Stimulated activated CD4-positive, alpha-beta T cell treated with anti-CD3 and anti-CD28 coated beads, Interleukin-15, amount 100 ng/mL, for 1 hour (primary cell): ENCODE measurements at regions not wholly inside any gene's neighbourhood (a gene's known extent, or its start where the extent isn't known, plus 50 kb on each side); places are given as distances from the start of the nearest gene placed in this dataset.

Experiments used
- DNase-seq, 2 donors: peaks; one replicate each; pipeline ENCODE4 v3.0.0-alpha.2; 2020; ENCODE audit warnings: low read depth in 1 of 2, low spot score in 1 of 2

DNA sequence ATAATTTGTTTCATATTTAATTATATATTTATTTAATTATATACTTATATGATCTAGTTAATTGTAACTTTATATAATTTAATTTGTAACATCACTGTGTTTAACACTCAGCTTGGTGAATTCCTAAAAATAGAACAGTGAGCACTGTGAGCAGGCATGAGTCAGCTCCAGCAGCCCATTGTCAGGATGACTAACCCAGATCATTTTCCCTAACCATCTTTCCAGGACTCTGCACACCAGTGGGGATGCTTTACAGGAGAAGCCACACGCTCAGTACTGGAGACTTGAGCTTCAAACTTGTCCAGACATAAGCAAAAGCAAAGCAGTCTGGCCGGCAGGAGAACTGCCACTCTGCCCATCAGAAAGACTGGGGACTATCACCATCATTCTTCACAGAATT is 446.2 kb upstream of the TRPC7 start:
- DNase-seq: no peak

DNA sequence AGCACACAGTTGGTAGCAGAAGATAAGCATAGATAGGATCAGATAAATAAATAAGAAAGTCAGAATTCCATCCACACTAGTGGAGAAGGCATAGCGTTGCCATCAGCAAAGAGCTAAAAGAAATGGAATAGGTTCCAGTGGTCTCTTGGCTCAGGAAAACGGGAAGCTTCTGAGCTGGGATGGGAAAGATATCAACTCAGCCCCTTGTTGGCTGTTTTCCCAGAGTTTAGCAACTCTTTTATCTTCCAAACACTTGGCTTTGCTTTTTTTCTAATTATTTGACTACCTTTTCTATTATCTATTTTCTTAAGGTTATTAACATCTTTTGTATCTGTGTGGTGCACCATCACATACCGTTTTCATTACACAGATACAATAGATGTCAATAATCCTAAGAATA is 445.7 kb upstream of the TRPC7 start:
- DNase-seq: no peak

DNA sequence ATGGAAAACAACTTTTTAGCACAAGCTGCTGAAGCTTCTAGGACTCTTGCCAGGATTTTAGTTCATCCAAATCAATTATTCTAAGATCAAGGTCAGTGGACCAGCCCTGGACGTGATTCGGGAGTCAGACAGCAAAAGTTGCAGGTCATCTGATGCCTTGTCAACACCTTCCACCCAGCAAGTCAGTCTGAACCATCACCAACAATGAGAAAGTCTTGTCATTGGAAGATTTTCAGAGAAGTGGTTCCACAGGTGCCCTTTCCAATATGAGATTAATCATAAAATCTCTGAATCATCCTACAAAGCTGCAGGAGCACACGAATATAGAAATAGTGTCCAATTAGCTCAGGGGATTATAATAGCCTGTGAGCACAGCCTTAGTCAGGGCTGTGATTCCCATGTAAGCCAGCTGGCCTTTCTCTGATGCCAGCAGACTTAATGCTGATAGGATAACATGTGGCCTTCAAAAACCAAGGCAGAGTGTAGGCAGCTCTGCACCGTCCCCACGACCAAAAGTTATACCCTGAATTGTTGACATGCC is 445.0 kb upstream of the TRPC7 start:
- no peak for DNase-seq

DNA sequence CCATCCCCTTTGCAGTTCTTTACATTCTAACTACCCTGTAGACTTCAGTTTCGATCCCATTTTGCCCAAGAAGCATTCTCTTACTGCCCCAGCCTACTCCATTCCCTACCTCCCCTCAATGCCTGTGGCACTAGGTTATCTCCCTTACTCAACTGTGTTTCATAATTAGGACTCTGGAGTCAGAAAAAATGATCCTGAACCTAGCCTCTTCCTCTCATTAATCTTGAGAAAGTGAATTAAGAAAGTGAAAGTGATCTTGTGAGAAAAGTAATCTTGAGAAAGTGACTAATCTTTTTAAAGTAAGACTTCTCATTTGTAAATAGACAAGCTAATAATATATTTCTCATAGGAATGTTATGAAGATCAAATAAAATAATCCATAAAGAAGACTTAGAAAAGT is 444.0 kb upstream of the TRPC7 start:
- DNase-seq: no peak

DNA sequence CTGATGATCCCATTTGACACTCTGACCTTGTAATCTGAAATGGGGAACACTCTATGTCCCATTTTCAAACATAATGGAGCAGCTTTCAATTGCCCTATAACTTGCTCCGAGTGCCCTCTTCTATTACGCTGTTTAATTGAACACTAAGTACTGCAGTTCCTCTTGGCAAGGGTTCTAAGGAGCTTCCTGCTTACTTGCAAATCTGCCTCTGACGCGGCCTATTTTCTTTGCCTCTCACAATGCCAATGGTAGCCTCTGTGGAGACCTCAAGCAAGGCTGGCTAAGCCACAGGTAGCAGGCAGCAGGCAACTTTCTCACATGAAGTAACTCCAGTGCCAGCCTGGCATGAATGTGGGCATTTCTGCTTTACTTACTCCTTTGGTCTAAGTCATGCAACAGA is 443.4 kb upstream of the TRPC7 start:
- no peak for DNase-seq

DNA sequence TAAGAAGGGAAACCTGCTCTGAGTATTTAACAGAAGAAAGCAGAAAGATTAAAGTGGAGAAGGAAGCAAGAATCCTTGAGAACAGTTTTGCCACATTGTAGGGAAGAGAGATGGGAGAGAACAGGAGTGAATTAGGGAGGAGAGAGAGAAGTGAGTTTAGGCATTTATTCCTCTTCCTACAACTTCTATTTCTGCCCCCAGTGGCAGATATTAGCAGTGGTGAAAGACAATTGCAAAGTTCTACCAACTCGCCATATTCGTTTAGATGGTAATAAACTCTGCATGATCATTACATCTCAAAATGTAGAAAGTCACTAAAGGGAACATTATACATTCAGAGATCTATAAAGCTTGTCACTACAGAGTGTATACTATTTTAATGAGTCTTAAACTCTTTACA is 440.1 kb upstream of the TRPC7 start:
- no peak for DNase-seq

DNA sequence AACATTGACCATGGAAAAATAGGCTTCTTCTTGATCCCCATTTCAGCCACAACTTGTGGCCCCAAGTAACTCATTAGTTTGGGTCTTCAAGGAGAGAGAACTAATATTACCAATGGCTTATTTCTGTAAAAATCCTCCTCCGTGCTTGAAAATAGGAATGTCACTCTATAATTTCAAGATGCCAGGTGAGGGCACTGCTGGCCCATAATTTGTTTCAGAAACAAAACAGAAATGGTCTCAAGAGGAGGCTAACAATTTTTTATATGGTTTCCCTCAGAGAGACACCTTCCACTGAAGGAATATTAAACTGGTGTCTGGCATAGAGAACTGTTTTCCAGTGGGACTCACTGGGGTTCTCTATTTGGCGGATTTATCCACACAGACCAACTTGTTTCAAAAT is 437.0 kb upstream of the TRPC7 start:
- no peak for DNase-seq

DNA sequence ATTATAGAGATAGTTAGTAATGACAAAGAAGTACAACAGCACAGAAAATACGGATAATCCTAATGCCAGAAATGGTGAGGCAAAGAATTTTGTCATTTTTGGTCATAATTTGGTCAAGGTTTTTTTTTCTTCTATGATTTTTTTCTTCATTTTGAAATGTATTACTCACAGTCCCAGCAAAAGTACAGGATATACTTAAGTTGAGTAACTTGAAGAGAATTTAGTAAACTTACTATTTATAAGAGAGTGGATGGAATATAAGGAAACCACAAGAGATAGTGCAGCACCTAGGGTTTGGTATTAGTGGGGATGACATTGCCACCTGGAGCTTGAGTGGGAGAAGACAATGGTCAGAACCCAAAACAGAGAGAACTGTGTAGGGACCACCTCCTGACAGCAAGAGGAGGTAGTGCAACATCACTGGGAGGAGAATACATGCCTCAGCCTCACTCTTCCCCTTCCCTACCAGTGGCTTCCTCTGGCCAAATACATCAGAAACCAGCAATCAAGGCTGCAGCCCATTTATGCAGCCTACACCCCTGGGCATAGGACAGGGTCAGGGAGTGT is 434.5 kb upstream of the TRPC7 start:
- DNase-seq: no peak

DNA sequence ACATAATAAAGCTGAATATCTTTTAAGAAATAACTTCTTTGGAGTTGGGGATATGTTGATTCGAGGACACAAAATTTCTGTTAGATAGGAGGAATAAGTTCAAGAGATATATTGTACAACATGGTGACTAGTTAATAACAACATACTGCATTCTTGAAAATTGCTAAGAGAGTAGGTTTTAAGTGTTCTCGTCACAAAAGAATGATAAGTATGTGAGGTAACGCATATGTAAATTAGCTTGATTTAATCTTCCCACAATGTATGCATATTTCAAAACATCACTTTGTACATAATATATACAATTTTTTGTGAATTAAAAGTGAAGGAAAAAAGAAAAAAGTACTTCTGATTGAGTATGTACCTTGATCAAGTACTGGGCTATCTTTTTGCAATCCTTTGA is 428.0 kb upstream of the TRPC7 start:
- DNase-seq: no peak

DNA sequence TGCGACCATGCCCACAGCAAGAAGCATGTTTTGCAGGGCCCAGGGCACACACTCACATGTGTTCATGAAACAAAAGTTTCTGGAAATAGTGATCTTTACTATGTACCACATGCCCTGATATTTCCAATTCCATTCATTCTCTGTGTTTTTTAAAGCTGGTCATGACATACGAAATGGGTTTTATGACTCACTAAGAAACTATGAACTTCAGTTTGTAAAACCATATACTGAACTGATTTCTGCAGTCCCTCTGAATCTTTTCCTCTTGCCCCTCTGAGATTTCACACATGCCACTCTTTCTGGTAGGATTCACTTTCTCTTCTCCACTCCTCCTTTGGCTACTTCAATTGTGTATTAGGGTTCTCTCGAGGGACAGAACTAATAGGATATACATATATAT is 416.1 kb upstream of the TRPC7 start:
- DNase-seq: no peak

DNA sequence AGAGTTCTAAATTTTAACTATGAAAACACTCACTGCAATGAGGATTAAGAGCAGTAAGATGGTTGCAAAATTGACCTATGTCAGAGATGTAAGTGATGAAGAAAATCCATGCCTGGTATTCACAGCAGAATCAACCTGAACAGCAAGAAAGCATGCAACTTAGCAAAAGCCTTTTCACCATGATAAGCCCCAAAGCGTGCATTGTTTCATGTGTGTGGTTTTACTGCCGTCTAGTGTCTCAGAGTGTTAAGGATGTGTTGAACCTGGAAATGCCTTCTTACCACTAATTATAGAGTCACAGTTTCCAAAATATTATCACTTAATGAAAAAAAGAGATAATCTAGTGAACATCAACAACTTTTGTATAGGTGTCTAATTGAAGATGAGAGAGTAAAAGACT is 415.2 kb upstream of the TRPC7 start:
- DNase-seq: no peak

DNA sequence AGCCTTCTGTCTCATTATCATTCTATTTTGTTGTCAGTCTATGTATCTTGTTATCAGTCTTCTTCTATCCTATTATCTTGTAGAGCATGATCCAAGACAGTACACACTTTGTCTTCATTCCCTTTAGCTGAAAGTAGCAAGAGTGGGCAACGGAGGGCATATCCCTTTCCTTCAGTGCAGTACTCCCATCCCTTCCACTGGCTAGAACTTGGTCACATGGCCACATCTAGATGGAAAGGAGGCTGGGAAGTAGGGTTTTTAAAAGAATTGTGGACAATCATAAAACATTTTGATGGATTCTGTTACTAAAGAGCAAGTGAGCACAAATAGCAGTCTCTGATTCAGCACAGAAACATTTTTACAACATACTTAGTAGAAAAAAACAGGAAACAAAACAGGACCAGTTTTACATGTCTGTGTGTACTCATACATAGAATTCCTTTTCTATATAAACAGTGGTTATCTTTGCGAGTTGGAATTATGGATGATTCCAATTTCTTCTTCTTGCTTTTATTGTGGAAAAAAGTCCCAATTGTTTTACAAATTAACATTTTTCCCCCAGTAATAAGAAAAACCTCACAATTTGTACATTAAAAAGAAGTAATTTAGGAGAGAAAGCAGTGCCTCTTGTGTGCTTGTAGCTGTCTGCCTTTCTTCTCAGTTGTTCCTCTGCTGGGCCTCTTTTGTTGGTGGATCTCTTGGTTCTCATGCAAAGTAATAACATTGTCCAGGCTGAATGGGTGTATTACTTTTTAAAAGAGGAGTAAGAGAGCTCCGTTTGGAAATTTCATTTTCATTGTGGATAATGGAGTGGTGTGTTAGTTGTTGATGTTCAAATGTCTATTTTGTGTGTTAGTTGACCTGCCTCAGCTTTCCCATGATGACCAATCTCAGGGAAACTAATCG is 410.9 kb upstream of the TRPC7 start:
- DNase-seq: no peak

DNA sequence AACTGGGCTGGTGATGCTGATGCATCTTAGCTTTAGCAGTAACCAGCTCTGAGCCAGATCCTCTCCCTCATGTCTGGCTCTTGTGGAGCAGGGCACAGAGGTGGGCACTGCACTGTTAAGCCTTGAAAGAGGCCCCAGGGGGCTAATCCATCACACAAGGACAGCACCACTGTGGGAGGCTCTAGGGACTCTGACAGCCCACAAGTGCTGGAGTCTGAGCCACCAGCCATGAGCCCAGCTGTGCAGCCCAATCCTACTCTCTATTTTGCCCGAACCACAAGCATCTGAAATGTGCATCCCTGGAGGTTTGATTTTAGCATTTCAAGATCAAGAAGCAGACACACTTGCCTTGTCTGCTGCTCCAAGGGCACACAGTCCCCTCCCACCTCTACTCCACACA is 407.1 kb upstream of the TRPC7 start:
- DNase-seq: no peak

DNA sequence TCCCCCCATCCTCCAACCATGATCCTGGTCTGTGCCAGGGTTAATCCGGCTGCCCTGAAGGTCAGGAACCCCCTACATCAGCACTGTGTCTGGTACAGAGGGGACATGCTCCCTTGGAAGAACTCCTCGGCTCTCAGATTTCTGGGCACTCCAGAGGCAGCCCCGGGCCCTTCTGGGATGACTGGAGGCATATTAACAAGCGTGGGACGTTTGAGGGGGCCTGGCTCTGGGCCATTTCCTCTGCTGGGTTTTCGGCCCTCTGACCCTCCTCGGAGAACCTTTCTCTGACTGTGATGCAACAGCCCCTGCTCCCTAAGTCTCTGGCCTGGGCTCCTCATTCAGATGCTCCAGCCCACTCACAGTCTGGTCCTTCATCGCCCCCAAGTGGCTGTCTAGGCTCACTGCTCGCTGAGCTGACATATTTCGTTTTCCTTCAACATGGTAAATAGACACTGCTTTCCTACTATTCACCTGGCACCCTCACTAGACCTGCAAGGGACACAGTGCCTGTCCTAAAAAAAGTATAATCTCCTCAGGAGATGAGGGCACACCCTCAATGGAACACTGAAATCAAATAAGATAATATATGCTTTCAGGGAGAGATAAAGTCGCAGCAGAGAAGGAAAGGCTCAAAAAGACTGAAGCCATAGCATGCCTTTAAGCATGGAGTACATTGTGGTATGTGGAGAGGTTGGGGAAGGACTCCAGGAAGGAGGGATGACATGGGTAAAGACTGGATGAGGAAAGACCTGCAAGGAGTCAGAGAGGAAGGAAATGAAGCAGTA is 404.7 kb upstream of the TRPC7 start:
- DNase-seq: no peak

DNA sequence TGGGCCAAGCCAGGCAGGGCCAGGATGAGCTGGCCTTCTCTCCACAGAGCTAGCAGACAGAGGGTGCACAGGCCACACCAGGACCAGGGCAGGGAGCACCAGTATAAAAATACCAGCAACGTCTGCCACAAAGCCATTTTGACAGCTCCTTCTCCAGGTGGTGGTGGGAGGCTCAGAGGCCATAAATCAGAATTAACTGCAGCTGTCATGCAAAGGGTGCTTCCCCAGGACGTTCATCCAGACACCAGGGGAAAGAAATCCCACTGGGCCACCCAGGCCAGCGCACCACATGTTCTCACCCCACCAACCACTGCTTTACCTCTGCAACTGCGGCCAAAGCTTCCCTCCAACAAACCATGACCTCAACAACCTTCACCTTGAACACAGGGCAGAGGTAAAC is 403.7 kb upstream of the TRPC7 start:
- no peak for DNase-seq

DNA sequence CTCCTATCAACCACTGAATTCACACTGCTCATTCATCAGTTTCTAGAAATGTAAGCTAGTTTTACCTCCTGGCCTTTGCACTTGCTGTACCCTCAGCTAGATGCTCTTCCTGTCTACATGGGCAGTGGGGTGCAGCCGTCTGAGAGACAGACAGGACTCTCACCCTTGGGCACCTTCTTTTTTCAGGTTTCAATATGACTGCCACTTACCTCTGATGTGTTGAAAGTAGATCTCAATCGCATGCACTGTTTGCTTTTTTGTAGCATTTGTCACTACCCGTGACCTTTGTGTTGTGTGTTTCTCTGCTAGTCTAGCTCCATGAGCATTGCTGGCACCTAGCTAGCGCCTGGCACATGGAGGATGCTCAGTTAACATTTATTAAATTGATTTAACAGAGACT is 403.1 kb upstream of the TRPC7 start:
- DNase-seq: no peak

DNA sequence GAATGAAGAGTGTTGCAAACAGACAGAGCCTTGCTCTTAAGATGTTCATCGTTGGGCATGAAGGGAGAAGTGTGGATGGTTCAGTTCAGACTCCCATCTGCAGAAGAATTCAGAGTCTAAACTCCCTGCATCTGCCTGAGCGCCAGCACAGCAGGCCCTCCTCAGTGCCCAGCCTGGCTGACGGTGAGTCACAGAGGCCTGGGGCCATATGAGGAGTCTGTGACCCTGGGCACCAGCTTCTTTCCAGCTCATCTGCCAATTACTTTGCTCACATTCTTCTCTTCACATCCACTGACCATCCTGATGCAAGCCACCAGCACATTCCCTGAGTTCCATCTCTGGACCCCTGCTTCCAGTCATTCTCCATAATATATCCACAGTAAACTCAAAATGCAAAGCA is 401.1 kb upstream of the TRPC7 start:
- DNase-seq: no peak

DNA sequence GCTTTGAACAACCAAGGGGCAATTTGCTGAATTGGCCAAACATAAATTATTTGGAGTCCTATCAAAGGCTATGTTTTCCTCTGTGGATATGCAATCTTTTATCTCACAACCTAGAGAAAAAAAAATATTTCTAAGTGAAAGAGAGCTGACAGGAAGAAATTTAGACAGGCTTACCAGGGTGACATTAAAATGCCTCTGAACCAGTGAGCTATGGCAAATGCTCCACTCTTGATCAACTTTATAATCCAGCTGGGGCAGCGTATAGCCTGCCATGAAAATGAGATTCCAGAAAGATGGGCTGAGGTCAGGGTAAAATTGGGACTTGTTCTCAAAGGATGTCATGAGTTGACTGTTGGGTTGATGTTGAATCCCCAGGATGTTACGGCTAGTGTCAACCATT is 399.3 kb upstream of the TRPC7 start:
- DNase-seq: no peak

DNA sequence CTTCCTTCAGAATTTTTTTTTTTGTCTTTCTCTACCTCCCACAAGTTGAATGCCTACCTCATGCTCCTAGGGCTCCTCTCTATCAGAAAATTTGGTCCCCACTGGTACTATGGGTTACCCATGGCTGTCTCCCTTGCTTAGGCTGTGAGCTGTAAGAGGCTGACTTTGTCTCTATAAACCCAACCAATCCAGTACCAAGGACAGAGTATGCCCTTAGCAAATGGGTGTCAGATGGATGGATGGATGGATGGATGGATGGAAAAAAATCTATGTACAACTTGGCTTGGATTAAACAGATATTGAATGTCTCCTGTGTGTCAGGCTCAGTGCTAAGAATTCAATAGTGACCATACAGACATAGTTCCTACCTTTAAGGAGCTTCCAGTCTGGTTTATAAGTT is 398.2 kb upstream of the TRPC7 start:
- DNase-seq: no peak

DNA sequence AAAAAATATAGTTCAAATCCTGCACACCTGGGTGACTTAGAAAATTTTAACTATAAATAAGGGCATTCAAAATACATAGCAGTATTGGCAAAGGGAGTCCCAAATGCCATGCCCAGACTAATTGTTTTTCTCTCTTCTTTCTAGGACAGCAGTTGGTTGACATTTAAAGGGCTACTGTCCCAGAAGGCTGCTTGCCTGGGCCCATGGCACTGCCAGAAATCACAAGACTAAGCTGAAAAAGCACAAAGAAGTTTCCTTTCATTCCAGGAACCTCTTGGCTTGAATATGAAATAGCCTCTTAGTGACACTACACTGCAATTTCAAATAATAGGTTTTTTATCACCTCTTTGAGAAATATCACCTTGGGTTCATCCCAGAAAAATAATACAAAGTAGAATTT is 388.9 kb upstream of the TRPC7 start:
- DNase-seq: no peak

DNA sequence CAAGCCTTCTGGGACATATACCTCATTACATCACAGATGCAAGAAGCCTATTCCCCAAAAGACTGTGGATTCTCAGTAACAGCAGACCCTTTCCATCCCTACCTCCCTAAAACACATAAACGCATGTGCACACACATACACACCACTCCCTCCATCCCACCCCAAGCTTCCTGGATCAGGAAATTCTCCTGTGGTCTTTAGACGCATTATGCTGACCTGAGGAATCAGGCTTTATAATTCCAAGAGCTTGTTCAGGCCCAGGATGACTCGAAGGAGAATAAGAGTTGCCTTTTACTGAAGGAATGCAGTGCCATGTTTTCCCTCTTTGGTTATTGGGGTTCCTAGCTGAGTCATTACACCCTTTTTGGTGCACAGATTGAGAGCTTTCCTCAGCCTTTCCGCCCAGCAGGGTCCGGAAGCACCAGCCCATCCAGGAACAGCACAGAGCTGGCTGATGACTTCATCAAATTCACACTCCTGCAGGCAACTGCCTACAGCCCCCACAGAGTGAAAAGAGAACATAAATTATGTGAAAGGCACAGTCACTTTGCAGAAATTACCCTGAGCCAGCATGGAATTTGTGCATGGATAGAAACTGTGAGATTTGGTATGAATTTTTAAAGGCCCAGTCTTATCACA is 385.0 kb upstream of the TRPC7 start:
- DNase-seq: no peak

DNA sequence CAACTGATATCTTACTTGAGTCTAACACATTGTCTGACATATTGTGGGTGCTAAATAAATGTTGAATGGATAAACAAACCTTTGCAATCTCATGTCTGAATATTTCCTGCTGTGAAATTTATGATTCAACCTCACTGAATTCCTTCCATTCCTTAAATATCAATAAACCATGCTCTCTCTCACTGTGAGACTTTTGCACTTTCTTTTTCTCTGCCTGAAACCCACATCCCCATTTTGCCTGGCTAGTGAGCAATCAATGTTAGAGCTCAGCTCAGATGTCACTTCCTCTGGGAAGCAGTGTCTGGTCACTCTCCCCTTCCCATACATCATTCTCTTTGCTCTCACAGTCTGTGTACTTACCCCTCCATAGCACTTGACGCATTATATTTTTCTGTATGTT is 383.7 kb upstream of the TRPC7 start:
- DNase-seq: no peak
